Skeletal muscle satellite cell (primary cell): ENCODE measurements at regions not wholly inside any gene's neighbourhood (a gene's known extent, or its start where the extent isn't known, plus 50 kb on each side); places are given as distances from the start of the nearest gene placed in this dataset.
"Not testable (repeated sequence)": the region's sequence is repeated elsewhere in the genome, so short reads cannot be mapped to it uniquely, and the experiment has no call there.

Experiments used
- H3K27me3 ChIP-seq: 2 replicates; pipeline ENCODE4 v1.7.0; 2013; ENCODE audit warnings: low read length; ENCODE audit not compliant: control insufficient read depth, insufficient read depth
- H3K36me3 ChIP-seq: 2 replicates; pipeline ENCODE4 v1.7.0; 2013; ENCODE audit warnings: mild to moderate bottlenecking, control low read depth, low read length; ENCODE audit not compliant: insufficient read depth
- H3K4me1 ChIP-seq: 2 replicates; pipeline ENCODE4 v1.7.0; 2013; ENCODE audit warnings: low read length; ENCODE audit not compliant: control insufficient read depth, insufficient read depth
- H3K4me2 ChIP-seq: 2 replicates; pipeline ENCODE4 v1.7.0; 2013; ENCODE audit warnings: mild to moderate bottlenecking, low read length
- H3K4me3 ChIP-seq: 2 replicates; pipeline ENCODE4 v1.7.0; 2013; ENCODE audit warnings: low read length
- H3K9ac ChIP-seq: 2 replicates; pipeline ENCODE4 v1.7.0; 2013; ENCODE audit warnings: mild to moderate bottlenecking, low read depth, low read length, moderate library complexity
- H3K9me3 ChIP-seq: replicated peaks from 2 replicates; pipeline ENCODE4 v1.7.0; 2013; ENCODE audit warnings: mild to moderate bottlenecking, control low read depth, low read length

GRCh38 chr2:210862283-210863065 is 306.1 kb downstream of the CPS1 start:
- Histone ChIP-seq H3K9ac (no peak overlapping the region), H3K4me2 (no peak overlapping the region), H3K9me3 (no peaks in the 10 kb centered on the region), H3K4me3 (no peak overlapping the region), H3K27me3 (no peaks in the 10 kb centered on the region), H3K4me1 (no peaks in the 10 kb centered on the region), H3K36me3 (no peaks in the 10 kb centered on the region)

GRCh38 chr2:210863283-210863682 is 306.9 kb downstream of the CPS1 start:
- no peak overlapping the region for H3K4me3 ChIP-seq
- no peaks in the 10 kb centered on the region for H3K36me3 ChIP-seq
- no peaks in the 10 kb centered on the region for H3K4me1 ChIP-seq
- no peaks in the 10 kb centered on the region for H3K9me3 ChIP-seq
- H3K4me2 ChIP-seq: no peak overlapping the region
- H3K27me3 ChIP-seq: no peaks in the 10 kb centered on the region
- H3K9ac ChIP-seq: no peak overlapping the region

GRCh38 chr2:210871566-210871965 is 315.2 kb downstream of the CPS1 start:
- not testable (repeated sequence) for H3K9me3 ChIP-seq

GRCh38 chr2:210873631-210874030 is 317.2 kb downstream of the CPS1 start:
- no peaks in the 10 kb centered on the region for H3K27me3 ChIP-seq
- no peak overlapping the region for H3K4me2 ChIP-seq
- no peaks in the 10 kb centered on the region for H3K36me3 ChIP-seq
- H3K4me1 ChIP-seq: no peaks in the 10 kb centered on the region
- H3K9ac ChIP-seq: no peak overlapping the region
- no peaks in the 10 kb centered on the region for H3K9me3 ChIP-seq
- H3K4me3 ChIP-seq: no peak overlapping the region

More at GRCh38 chr2:210871566-210871965, 315.2 kb downstream of the CPS1 start:
- H3K27me3 ChIP-seq, H3K4me2 ChIP-seq, H3K36me3 ChIP-seq, H3K9ac ChIP-seq, H3K4me1 ChIP-seq, H3K4me3 ChIP-seq: not testable (repeated sequence)

- H3K4me3 ChIP-seq: no peak overlapping the region
- no peaks in the 10 kb centered on the region for H3K9me3 ChIP-seq
- H3K27me3 ChIP-seq: no peaks in the 10 kb centered on the region
- no peaks in the 10 kb centered on the region for H3K4me1 ChIP-seq
- H3K9ac ChIP-seq: no peak overlapping the region
- H3K4me2 ChIP-seq: no peak overlapping the region
- H3K36me3 ChIP-seq: no peaks in the 10 kb centered on the region
Measured at GRCh38 chr2:210884227-210884626, 327.8 kb downstream of the CPS1 start.

- Histone ChIP-seq H3K36me3 (no peaks in the 10 kb centered on the region), H3K4me3 (no peak overlapping the region), H3K4me2 (no peak overlapping the region), H3K27me3 (no peaks in the 10 kb centered on the region), H3K4me1 (no peaks in the 10 kb centered on the region), H3K9ac (no peak overlapping the region), H3K9me3 (no peaks in the 10 kb centered on the region)
Measured at GRCh38 chr2:210888035-210888434, 331.6 kb downstream of the CPS1 start.

GRCh38 chr2:210895132-210895531 is 338.7 kb downstream of the CPS1 start:
- H3K4me3 ChIP-seq: no peak overlapping the region
- H3K9ac ChIP-seq: no peak overlapping the region
- H3K36me3 ChIP-seq: no peaks in the 10 kb centered on the region
- no peaks in the 10 kb centered on the region for H3K27me3 ChIP-seq
- H3K9me3 ChIP-seq: no peaks in the 10 kb centered on the region
- no peak overlapping the region for H3K4me2 ChIP-seq
- H3K4me1 ChIP-seq: no peaks in the 10 kb centered on the region

- Histone ChIP-seq H3K27me3 (no peaks in the 10 kb centered on the region), H3K4me3 (no peak overlapping the region), H3K4me2 (no peak overlapping the region), H3K9me3 (no peaks in the 10 kb centered on the region), H3K36me3 (no peaks in the 10 kb centered on the region), H3K4me1 (no peaks in the 10 kb centered on the region), H3K9ac (no peak overlapping the region)
Measured at GRCh38 chr2:210899131-210899530, 342.7 kb downstream of the CPS1 start.

- Histone ChIP-seq H3K27me3 (no peaks in the 10 kb centered on the region), H3K9ac (no peak overlapping the region), H3K4me2 (no peak overlapping the region), H3K36me3 (no peaks in the 10 kb centered on the region), H3K4me3 (no peak overlapping the region), H3K9me3 (no peaks in the 10 kb centered on the region), H3K4me1 (no peaks in the 10 kb centered on the region)
Measured at GRCh38 chr2:210901326-210901725, 344.9 kb downstream of the CPS1 start.

- Histone ChIP-seq H3K27me3 (no peaks in the 10 kb centered on the region), H3K4me3 (no peak overlapping the region), H3K4me2 (no peak overlapping the region), H3K9ac (no peak overlapping the region), H3K36me3 (no peaks in the 10 kb centered on the region), H3K4me1 (no peaks in the 10 kb centered on the region), H3K9me3 (no peaks in the 10 kb centered on the region)
Measured at GRCh38 chr2:210912779-210913178, 356.4 kb downstream of the CPS1 start.

GRCh38 chr2:210913461-210913860 is 357.1 kb downstream of the CPS1 start:
- no peaks in the 10 kb centered on the region for H3K9me3 ChIP-seq
- H3K4me1 ChIP-seq: no peaks in the 10 kb centered on the region
- H3K27me3 ChIP-seq: no peaks in the 10 kb centered on the region
- H3K4me3 ChIP-seq: no peak overlapping the region
- H3K4me2 ChIP-seq: no peak overlapping the region
- no peaks in the 10 kb centered on the region for H3K36me3 ChIP-seq
- no peak overlapping the region for H3K9ac ChIP-seq

- Histone ChIP-seq H3K36me3 (no peaks in the 10 kb centered on the region), H3K4me2 (no peak overlapping the region), H3K4me1 (no peaks in the 10 kb centered on the region), H3K27me3 (no peaks in the 10 kb centered on the region), H3K4me3 (no peak overlapping the region), H3K9me3 (no peaks in the 10 kb centered on the region), H3K9ac (no peak overlapping the region)
Measured at GRCh38 chr2:210915912-210916311, 359.5 kb downstream of the CPS1 start.
